Esophagus muscularis mucosa (tissue), 4 donors: ENCODE measurements at regions not wholly inside any gene's neighbourhood (a gene's known extent, or its start where the extent isn't known, plus 50 kb on each side); places are given as distances from the start of the nearest gene placed in this dataset.

Experiments
- CTCF ChIP-seq, 3 experiments: fragments of 200-600 bp in 2 of 3; fragments of 450-650 bp in 1 of 3; sonication (generic) in 2 of 3; IDR thresholded peaks; one replicate each; pipeline ENCODE4 v1.5.1; 2017 to 2019; ENCODE audit warnings: antibody characterized with exemption in 3 of 3, mild to moderate bottlenecking in 2 of 3, moderate library complexity in 1 of 3
- EP300 ChIP-seq: sonication (generic); formaldehyde crosslinking; IDR thresholded peaks from one replicate; pipeline ENCODE4 v1.6.1; 2017; ENCODE audit warnings: antibody characterized with exemption
- POLR2A ChIP-seq: fragments of 450-650 bp; IDR thresholded peaks from one replicate; pipeline ENCODE4 v1.6.1; 2017; ENCODE audit warnings: antibody characterized with exemption, moderate library complexity, mild to moderate bottlenecking, low read depth

DNA sequence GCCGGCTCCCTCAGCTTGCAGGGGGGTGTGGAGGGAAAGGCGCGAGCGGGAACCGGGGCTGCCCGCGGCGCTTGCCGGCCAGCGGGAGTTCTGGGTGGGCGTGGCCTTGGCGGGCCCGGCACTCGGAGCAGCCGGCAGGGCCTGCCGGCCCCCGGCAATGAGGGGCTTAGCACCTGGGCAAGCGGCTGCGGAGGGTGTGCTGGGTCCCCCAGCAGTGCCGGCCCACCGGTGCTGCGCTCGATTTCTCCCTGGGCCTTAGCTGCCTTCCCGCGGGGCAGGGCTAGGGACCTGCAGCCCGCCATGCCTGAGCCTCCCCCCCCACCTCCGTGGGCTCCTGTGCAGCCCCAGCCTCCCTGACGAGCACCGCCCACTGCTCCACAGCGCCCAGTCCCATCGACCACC is 514.5 kb upstream of the GJE1 start:
- TF ChIP-seq CTCF (IDR thresholded peaks at IDR 0.05): no peak
- no peak for TF ChIP-seq EP300
- TF ChIP-seq POLR2A: no peak
